NCI-H2196 treated with DMSO at 0.1 percent for 48 hours (cell line): ENCODE measurements at regions not wholly inside any gene's neighbourhood (a gene's known extent, or its start where the extent isn't known, plus 50 kb on each side); places are given as distances from the start of the nearest gene placed in this dataset.
"Not testable (repeated sequence)": the region's sequence is repeated elsewhere in the genome, so short reads cannot be mapped to it uniquely, and the experiment has no call there.

Experiments
- DNase-seq: peaks from one replicate; lab custom pipeline; 2025; ENCODE audit not compliant: unreplicated experiment; lab: John Stamatoyannopoulos, UW

DNA sequence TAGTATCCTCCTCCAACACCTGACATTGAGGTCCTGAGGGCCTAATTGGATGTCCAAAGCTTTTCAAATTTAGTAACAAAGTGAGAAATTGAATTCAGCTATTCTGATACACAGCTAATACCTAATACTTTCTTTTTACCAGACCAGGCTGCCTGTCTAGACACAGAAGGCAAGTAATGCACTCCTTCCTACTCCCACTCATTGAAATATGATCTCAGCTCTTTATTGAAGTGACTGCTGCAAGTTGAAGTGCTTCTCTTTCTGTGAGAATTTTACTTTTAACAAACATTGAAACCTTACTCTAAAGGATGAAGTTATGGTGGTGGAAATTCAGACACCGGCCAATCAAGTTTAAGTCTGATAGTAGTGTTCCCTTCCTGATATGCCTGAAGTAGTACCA, 90.8 kb upstream of the OGFRL1 start:
- DNase-seq: no peak

DNA sequence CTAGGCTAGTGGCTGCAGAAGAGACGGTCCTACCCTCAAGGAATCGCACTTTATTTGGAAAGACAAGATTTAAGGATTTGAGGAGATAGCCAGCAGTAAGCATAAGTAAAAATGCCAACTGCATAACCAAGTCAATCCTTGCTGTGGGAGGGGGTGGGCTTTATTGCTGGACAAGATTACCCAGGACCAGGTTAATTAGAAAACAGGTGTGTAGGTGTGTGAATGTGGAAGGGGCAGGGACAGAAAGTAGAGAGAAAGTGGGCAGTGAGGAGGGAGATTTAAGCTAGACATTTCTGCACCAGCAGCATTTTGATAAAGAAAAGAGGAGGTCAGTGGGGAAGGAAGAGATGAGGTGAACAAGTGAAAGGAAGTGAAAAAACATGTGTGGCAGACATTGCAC, 89.7 kb upstream of the OGFRL1 start:
- no peak for DNase-seq

GRCh38 chr6:71199736-71200135, 88.9 kb upstream of the OGFRL1 start:
- no peak for DNase-seq

DNA sequence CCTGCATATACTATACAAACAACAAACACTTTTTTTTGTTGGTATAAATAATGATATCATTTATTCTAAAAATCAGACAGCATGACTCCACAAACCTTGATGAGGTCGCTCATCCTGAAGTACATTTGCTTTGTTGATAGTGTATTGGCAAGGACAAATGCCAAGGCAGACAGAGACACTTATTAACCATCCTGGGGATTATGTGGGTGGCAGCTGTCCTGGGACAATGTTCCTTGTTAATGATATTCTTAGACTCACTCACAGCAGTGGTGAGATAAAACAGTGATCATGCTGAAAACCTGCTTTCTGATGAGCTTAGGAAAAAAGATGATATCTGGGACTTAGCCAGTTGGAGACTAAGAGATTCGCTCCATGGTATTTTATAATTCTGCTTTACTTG, 85.4 kb upstream of the OGFRL1 start:
- DNase-seq: no peak

DNA sequence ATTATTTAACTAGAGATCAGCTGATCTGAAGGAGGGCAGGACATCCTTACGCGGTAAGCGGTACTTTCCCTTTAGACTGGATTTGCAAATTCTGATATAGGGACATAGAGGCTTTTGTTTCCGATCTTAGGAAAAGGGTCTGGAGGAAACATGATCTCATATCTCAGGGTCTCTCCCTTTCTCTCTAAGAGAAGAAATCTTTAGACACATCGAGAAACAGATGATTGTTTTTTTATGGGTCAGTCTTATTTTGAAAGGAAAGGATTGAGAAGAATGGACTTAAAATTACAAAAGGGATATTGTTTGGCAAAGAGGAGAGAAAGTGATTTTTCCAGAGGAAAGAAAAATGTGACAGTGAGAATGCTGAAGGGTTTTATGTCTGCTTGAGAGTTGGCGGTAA, 83.9 kb upstream of the OGFRL1 start:
- no peak for DNase-seq

DNA sequence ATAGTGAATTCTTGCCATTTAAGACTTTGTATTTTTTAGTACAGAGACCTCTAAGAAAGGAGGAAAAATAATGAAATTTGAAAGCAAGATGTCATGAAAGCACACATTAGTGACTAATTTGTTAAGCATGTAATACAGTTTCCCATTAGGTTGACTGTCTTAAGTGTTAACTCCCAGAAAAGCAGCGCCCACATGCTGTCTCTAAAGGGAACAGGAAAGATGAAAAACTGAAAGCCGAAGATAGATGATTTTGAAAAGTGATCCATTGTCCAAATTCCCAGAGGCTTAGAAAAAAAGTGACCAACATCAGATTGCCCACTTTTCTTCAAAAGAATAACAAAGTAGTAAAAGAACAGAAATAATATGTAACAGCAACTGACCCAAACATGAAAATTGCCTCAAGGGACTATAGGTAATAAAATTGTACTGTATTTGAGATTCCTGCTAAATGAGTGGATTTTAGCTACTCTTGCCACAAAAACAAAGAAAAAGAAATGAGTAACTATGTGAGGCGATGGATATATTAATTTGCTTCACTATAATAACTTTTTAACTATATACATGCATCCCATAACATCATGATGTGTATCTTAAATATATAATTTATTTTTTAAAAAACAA, 83.2 kb upstream of the OGFRL1 start:
- DNase-seq: no peak

GRCh38 chr6:71206089-71206488, 82.5 kb upstream of the OGFRL1 start:
- DNase-seq: no peak

GRCh38 chr6:71209206-71209605, 79.4 kb upstream of the OGFRL1 start:
- DNase-seq: no peak

DNA sequence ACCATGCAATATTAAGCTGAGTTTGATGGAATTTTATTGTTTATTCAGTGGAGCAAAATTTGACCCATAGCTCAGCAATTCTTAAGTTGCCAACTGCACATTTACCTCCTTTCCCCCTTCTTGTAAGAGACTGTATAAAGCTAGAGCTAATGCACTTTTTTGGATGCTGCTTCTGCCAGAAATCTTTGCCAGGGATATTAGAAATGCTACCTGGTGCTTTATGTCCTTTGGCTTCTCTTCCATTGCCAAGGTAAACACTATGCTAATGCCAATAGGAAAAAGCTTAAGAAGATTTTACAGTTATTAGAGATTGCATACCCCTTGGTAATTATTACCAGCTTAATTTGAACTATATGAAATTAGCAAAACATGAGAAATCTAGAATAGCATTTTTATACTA, 79.0 kb upstream of the OGFRL1 start:
- DNase-seq: no peak

GRCh38 chr6:71211799-71212198, 76.8 kb upstream of the OGFRL1 start:
- DNase-seq: no peak

- no peak for DNase-seq
These were observed 68.1 kb upstream of the OGFRL1 start for GRCh38 chr6:71220466-71220865.

DNA sequence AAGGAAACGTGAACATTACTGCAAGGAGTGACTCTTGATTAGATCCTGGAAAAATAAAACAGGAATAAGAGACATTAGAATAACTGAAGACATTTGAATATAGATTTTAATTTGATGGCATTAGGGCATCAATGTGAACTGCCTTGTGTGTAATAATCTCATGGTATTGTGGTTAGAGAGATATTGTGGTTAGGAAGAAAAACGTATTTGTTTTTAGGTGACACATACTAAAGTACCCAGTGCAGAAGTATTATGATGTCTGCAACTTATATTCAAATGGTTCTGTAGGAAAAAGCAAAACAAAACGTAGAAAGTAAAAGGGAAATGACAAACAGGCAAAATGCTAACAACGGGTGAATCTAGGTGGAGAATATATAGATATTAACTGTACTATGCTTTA, 65.9 kb upstream of the OGFRL1 start:
- no peak for DNase-seq

- no peak for DNase-seq
These were observed 64.6 kb upstream of the OGFRL1 start for GRCh38 chr6:71224011-71224410.

- DNase-seq: no peak
These were observed 62.5 kb upstream of the OGFRL1 start for GRCh38 chr6:71226151-71226550.

DNA sequence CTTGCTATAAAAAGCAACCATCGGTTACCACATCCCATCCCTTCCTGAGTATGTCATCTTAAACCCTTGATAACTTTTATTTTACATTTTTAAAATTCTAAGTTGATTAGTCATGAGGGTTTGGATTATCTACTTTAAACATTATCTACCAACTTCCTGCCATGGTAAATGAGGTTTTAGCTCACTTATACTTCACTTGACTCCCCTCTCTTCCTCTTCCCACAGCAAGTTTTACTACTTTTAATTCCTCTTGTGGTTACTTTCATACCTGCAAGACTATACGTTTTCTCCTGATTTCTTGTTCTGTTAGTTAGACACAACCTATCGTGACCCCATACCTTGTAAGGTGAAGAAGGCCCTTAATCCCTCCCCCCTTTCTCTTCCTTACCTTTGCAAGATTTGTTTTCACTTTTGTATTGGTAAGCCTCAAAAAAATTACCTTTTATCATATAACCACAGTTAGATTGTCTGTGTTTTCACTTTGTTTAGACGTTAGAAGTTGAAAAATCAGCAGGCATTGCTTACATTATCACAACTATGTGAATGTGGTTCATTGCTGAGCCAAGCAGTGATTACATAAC, 60.1 kb upstream of the OGFRL1 start:
- DNase-seq: no peak

DNA sequence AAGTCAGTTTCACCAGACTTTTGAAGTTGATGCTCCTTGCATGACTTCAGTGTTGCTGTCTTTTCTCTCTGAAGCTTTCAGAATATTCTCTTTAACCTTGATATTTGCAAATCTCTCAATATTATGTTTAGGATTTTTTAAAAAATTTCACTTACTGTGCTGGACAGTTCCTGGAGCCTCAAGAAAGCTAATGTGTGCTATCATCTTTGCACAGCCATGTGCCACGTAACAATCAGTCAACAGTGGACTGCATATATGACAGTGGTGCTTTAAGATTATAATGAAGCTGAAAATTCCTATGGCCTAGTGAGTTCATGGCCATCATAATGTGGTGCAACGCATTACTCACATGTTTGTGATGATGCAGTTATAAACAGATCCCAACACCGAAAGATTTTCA, 59.1 kb upstream of the OGFRL1 start:
- no peak for DNase-seq

GRCh38 chr6:71232890-71233289, 55.7 kb upstream of the OGFRL1 start:
- DNase-seq: not testable (repeated sequence)

DNA sequence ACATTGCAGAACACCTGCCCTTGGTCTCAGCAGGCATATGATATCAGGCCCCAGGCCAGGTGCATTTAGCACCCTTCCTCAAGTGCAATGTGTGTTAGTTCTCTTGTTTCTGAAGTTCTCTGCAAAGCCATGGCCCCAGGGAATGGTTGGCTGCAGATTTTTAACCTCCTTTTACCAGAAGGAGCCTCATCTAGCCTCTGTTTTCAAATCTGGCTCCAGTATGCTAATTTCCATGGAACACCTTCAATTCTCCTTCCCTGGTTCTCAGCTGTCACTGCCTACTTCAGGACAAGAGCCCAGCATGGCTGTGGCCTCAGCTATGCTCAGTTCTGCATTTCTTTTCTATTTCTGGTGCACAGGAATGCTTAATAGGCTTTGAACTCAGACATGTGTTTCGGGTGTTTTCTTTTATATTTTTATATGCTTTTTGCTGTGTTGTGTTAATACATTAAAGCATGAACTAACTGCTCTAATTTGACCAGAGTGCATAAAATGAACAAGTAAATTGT, 51.6 kb upstream of the OGFRL1 start:
- DNase-seq: no peak

GRCh38 chr6:71238351-71238750, 50.3 kb upstream of the OGFRL1 start:
- no peak for DNase-seq
